ENCODE measurements at regions not wholly inside any gene's neighbourhood (a gene's known extent, or its start where the extent isn't known, plus 50 kb on each side); places are given as distances from the start of the nearest gene placed in this dataset.

DNA sequence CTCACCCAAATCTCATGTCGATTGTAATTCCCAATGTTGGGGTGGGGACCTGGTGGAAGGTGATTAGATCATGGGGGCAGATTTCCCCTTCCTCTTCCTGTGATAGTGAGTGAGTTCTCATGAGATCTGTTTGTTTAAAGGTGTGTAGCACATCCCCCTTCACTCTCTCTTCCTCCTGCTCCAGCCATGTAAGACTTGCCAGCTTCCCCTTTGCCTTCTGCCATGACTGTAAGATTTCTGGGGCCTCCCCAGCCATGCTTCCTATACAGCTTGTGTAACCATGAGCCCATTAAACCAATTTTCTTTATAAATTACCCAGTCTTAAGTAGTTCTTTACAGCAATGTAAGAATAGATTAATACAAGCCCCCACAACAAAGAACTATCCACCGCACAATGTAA, 109.9 kb upstream of the JAZF1 start:
- TF ChIP-seq, protein P1, sequence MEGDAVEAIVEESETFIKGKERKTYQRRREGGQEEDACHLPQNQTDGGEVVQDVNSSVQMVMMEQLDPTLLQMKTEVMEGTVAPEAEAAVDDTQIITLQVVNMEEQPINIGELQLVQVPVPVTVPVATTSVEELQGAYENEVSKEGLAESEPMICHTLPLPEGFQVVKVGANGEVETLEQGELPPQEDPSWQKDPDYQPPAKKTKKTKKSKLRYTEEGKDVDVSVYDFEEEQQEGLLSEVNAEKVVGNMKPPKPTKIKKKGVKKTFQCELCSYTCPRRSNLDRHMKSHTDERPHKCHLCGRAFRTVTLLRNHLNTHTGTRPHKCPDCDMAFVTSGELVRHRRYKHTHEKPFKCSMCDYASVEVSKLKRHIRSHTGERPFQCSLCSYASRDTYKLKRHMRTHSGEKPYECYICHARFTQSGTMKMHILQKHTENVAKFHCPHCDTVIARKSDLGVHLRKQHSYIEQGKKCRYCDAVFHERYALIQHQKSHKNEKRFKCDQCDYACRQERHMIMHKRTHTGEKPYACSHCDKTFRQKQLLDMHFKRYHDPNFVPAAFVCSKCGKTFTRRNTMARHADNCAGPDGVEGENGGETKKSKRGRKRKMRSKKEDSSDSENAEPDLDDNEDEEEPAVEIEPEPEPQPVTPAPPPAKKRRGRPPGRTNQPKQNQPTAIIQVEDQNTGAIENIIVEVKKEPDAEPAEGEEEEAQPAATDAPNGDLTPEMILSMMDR (IDR thresholded peaks at IDR 0.05; ENCODE audit: insufficient read depth, low read depth, low read length) = no peak
- no peak overlapping the region for H3K4me3 ChIP-seq (ENCODE audit: low read depth, low read length)
- no peak for DNase-seq (ENCODE audit: low read depth)

DNA sequence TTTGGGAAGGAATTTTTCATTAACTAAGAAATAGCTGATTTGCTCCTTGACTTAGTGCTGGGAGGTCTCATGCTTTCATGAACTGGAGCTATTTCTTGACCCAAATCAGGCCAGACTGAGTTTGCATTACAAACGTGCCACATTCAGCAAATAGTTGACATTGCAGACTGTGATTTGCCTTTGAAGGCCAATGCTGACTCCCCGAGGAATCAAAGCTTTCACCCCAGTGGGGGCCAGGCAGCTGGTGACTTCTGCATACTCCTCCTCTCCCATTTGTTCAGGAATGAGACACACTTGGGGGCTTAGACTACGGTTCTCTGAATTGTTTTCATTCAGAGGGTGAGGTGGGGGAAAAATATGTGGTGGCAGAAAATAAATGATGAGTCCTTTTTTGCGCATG, 111.0 kb upstream of the JAZF1 start:
- no peak overlapping the region for H3K4me3 ChIP-seq (ENCODE audit: low read depth, low read length)
- DNase-seq (ENCODE audit: low read depth) = no peak
- TF ChIP-seq, protein P1 (IDR thresholded peaks at IDR 0.05; ENCODE audit: insufficient read depth, low read depth, low read length) = no peak

DNA sequence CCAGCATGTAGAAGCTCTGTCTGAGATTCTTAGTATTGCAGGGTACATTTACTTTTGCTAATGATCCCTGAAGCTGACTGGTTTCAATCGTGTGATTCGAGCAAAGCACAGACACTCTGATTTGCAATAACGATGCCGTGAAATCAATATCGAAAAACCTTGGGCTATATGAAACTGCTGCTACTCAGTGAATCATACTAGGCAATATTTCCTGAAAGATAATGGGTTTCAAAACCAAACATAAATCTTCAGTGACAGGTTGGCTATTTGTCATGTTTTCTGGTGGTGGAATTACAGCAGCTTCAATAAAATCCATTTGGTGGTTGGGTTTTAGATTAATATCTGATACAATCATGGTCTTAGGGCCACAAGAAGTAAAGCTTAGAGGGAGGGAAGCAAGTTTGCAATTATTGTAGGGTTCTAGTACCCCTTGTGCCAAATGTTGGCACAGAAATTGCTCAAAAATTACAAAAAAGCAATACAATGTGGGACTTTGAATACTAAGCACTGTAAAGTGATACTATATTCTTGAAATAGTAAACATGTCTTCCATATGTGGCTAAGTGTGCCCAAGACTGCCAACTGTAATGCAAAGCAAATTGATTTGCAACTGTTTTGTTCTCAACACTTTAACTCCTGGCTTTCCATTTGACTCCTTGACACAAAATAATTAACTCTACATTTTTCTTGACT, 112.4 kb upstream of the JAZF1 start:
- no peak overlapping the region for H3K4me3 ChIP-seq (ENCODE audit: low read depth, low read length)
- DNase-seq (ENCODE audit: low read depth) = no peak
- TF ChIP-seq, protein P1 (IDR thresholded peaks at IDR 0.05; ENCODE audit: insufficient read depth, low read depth, low read length) = no peak

DNA sequence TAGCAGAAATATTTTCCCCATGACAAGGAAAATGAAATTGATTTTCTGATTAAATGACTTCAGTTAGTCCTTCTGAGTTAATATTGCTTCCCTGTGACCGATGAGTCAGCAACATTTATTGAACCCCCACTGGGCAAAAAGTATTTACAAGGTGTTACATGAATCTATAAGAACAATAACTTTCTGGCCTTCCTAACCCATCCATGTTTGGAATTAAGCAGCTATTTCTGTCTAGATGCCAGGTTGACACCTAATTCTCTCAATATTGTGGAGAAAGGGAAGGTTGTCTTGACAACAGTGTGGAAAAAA, 112.9 kb upstream of the JAZF1 start:
- DNase-seq (ENCODE audit: low read depth) = no peak
- no peak overlapping the region for H3K4me3 ChIP-seq (ENCODE audit: low read depth, low read length)
- TF ChIP-seq, protein P1 (IDR thresholded peaks at IDR 0.05; ENCODE audit: insufficient read depth, low read depth, low read length) = no peak

DNA sequence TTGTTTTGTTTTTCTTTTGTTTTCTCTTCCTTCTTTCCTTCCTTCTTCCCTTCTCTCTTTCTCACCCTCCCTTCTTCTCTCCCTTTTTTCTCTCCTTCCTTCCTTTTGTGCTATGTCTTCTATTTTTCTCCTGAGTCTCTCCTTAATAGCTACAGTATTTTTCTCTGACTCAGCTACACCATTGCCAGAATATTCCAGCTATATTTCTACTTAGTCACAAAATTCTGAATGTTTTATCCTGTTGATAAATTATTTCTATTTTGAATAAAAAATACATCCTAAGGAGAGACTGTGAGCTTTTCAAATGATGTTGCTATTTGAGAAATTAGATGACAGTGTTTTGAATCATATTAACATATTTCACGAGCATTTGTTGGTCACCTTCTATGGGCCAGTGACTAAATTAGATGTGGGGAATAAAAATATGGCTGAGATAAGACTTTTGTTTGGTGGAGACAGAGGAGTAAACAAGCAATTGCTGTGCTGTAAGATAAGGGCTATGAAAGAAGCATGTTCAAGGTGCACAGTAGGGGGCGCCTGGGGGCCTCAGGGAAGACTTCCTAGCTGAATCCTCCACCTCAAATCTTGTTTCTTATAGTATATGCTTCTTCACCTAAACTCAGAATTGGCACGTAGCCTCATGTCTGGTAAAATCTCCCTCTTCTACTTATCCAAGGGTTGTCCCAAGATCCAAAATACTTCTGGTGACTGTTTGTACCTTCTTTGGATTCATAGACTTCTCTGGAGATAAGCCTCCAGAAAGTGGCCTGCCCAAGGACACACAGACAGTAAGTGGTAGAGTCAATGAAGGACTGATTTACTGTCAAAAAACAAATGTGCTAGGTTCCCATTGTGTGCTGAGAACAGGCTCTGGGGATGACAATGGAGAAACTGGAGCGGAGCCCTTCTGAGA, 115.5 kb upstream of the CREB5 start:
- no peak overlapping the region for H3K4me3 ChIP-seq (ENCODE audit: low read depth, low read length)
- TF ChIP-seq, protein P1 (IDR thresholded peaks at IDR 0.05; ENCODE audit: insufficient read depth, low read depth, low read length) = peak; percentile 68
- peak; percentile 44 for DNase-seq (ENCODE audit: low read depth)

DNA sequence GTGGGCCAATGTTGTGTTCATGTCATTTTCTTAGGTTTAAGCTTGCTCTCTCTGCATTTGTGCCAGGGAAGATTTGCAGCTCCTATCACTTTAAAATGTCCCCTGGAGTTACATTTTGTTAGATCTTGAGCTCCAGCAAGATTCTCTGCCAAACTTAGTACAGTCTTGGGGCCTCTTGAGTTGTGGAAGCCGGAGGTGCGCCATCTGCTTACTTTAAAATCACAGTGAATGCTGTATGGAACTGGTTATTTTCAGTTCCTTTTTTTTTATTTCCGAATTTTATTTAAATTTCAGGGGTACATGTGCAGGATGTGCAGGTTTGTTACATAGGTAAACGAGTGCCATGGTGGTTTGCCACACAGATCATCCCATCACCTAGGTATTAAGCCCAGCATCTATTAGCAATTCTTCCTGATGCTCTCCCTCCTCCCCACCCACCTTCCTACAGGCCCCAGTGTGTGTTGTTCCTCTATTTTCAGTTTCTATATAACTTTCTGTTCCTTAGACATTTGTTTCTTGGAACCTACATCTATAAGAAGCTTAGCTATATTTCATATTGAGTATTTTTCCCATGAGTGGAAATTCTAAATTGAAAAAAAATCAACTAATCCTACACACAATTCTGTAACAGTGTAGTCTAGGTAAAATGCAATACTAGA, 114.4 kb upstream of the CREB5 start:
- TF ChIP-seq, protein P1 (IDR thresholded peaks at IDR 0.05; ENCODE audit: insufficient read depth, low read depth, low read length) = no peak
- DNase-seq (ENCODE audit: low read depth) = no peak
- H3K4me3 ChIP-seq (ENCODE audit: low read depth, low read length) = no peak overlapping the region
